Natural killer cell (primary cell): ENCODE measurements at regions not wholly inside any gene's neighbourhood (a gene's known extent, or its start where the extent isn't known, plus 50 kb on each side); places are given as distances from the start of the nearest gene placed in this dataset.
"Not testable (repeated sequence)": the region's sequence is repeated elsewhere in the genome, so short reads cannot be mapped to it uniquely, and the experiment has no call there.

Source experiments
- ATAC-seq, 3 donors: fragments of 150-1000 bp in 2 of 3; fragments of 200-7000 bp in 1 of 3; cut with Tn5 transposase; 1 replicate in 1 of 3; 2 replicates in 2 of 3; pipeline ENCODE4 v1.10.0; 2021; ENCODE audit warnings: mild to moderate bottlenecking in 2 of 3, moderate library complexity in 2 of 3
- DNase-seq, 2 donors: peaks; one replicate each; pipeline versions ENCODE4 v3.0.0 to v3.0.0-alpha.2; 2013 to 2021; ENCODE audit warnings: mixed read lengths in 1 of 2
- H3K27ac ChIP-seq: one replicate; pipeline ENCODE4 v1.5.1; 2013; ENCODE audit warnings: mild to moderate bottlenecking, low read length
- H3K27me3 ChIP-seq: one replicate; pipeline ENCODE4 v1.6.1; 2013; ENCODE audit warnings: low read length; ENCODE audit not compliant: control insufficient read depth, insufficient read depth
- H3K36me3 ChIP-seq: one replicate; pipeline ENCODE4 v1.6.1; 2013; ENCODE audit warnings: low read length; ENCODE audit not compliant: control insufficient read depth, insufficient read depth
- H3K4me1 ChIP-seq: one replicate; pipeline ENCODE4 v1.6.1; 2013; ENCODE audit warnings: low read length; ENCODE audit not compliant: control insufficient read depth, insufficient read depth
- H3K4me3 ChIP-seq: one replicate; pipeline ENCODE4 v1.5.1; 2013; ENCODE audit warnings: low read length
- H3K9me3 ChIP-seq: one replicate; pipeline ENCODE4 v1.6.1; 2013; ENCODE audit warnings: low read length; ENCODE audit not compliant: control insufficient read depth, insufficient read depth
- H3K27ac Mint-ChIP-seq, 2 donors: one replicate each; pipeline ENCODE4 v1.8.0; 2022; ENCODE audit warnings: mild to moderate bottlenecking in 2 of 2, mixed read lengths in 2 of 2, moderate library complexity in 1 of 2
- H3K27me3 Mint-ChIP-seq, 2 donors: one replicate each; pipeline ENCODE4 v1.8.0; 2022; ENCODE audit warnings: low read depth in 2 of 2, mixed read lengths in 2 of 2
- H3K36me3 Mint-ChIP-seq: one replicate; pipeline ENCODE4 v1.8.0; 2022; ENCODE audit warnings: mixed read lengths
- H3K4me1 Mint-ChIP-seq, 2 donors: one replicate each; pipeline ENCODE4 v1.8.0; 2022; ENCODE audit warnings: mixed read lengths in 2 of 2
- H3K4me3 Mint-ChIP-seq: one replicate; pipeline ENCODE4 v1.8.0; 2022; ENCODE audit warnings: mild to moderate bottlenecking, moderate library complexity, mixed read lengths
- H3K9me3 Mint-ChIP-seq, 2 donors: one replicate each; pipeline ENCODE4 v1.8.0; 2022; ENCODE audit warnings: mixed read lengths in 2 of 2
- WGBS: methylation state at CpG from one replicate; pipeline ENCODE4 v1.1.7; 2013; ENCODE audit warnings: missing lambda C conversion rate; ENCODE audit not compliant: insufficient coverage; 5-methylcytosine and 5-hydroxymethylcytosine counted together
- intact Hi-C: fragments of 100-400 bp; cut with micrococcal nuclease; formaldehyde crosslinking; loops from one replicate; pipeline ENCODE4 v1.14.2; 2022
- TF ChIP-seq, protein P1 (sequence below): fragments of 200-600 bp; IDR thresholded peaks from one replicate; pipeline ENCODE4 v1.8.0; 2022; ENCODE audit warnings: antibody characterized with exemption

GRCh38 chr2:187693923-187694322, 139.7 kb upstream of the TFPI start:
- no peak for ATAC-seq
- H3K4me3 ChIP-seq: no peak overlapping the region
- H3K4me1 Mint-ChIP-seq: no peaks in the 10 kb centered on the region
- H3K36me3 ChIP-seq: no peaks in the 10 kb centered on the region
- no peaks in the 10 kb centered on the region for H3K9me3 ChIP-seq
- DNase-seq: no peak
- no peak overlapping the region for H3K4me3 Mint-ChIP-seq
- WGBS: 93% methylated on average over 3 of the region's 3 CpGs
- H3K27ac ChIP-seq: no peak overlapping the region
- intact Hi-C loops: no loop called here
- H3K9me3 Mint-ChIP-seq: peaks cover 12 to 15% of the 10 kb centered on the region in 2 donors
- TF ChIP-seq, protein P1, sequence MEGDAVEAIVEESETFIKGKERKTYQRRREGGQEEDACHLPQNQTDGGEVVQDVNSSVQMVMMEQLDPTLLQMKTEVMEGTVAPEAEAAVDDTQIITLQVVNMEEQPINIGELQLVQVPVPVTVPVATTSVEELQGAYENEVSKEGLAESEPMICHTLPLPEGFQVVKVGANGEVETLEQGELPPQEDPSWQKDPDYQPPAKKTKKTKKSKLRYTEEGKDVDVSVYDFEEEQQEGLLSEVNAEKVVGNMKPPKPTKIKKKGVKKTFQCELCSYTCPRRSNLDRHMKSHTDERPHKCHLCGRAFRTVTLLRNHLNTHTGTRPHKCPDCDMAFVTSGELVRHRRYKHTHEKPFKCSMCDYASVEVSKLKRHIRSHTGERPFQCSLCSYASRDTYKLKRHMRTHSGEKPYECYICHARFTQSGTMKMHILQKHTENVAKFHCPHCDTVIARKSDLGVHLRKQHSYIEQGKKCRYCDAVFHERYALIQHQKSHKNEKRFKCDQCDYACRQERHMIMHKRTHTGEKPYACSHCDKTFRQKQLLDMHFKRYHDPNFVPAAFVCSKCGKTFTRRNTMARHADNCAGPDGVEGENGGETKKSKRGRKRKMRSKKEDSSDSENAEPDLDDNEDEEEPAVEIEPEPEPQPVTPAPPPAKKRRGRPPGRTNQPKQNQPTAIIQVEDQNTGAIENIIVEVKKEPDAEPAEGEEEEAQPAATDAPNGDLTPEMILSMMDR: no peak
- H3K36me3 Mint-ChIP-seq: no peaks in the 10 kb centered on the region
- H3K27ac Mint-ChIP-seq: no peak overlapping the region
- H3K27me3 ChIP-seq: no peaks in the 10 kb centered on the region
- H3K4me1 ChIP-seq: no peaks in the 10 kb centered on the region
- H3K27me3 Mint-ChIP-seq: no peaks in the 10 kb centered on the region

GRCh38 chr2:187696644-187697043, 142.4 kb upstream of the TFPI start:
- intact Hi-C loops, H3K27ac ChIP-seq, H3K4me1 Mint-ChIP-seq, H3K4me1 ChIP-seq, DNase-seq, H3K27me3 Mint-ChIP-seq, H3K36me3 Mint-ChIP-seq, H3K36me3 ChIP-seq, H3K27ac Mint-ChIP-seq, H3K9me3 Mint-ChIP-seq, H3K27me3 ChIP-seq, ATAC-seq, H3K4me3 ChIP-seq, H3K9me3 ChIP-seq, H3K4me3 Mint-ChIP-seq: not testable (repeated sequence)
- 92% methylated on average over 6 of the region's 7 CpGs for WGBS

- Mint-ChIP-seq H3K27ac (no peak overlapping the region), H3K27me3 (no peaks in the 10 kb centered on the region), H3K36me3 (no peaks in the 10 kb centered on the region), H3K9me3 (peaks cover 6 to 10% of the 10 kb centered on the region in 2 donors), H3K4me3 (no peak overlapping the region), H3K4me1 (no peaks in the 10 kb centered on the region)
- Histone ChIP-seq H3K4me1 (no peaks in the 10 kb centered on the region), H3K4me3 (no peak overlapping the region), H3K27me3 (no peaks in the 10 kb centered on the region), H3K9me3 (no peaks in the 10 kb centered on the region), H3K27ac (no peak overlapping the region), H3K36me3 (no peaks in the 10 kb centered on the region)
- DNase-seq: no peak
- no peak for ATAC-seq
- 66% methylated on average over 2 of the region's 2 CpGs for WGBS
- intact Hi-C loops: no loop called here
- TF ChIP-seq, protein P1: no peak
Observed at GRCh38 chr2:187698374-187699110, 144.3 kb upstream of the TFPI start.

GRCh38 chr2:187702157-187702556, 147.9 kb upstream of the TFPI start:
- WGBS: 71% methylated on average over 1 of the region's 1 CpG

More at GRCh38 chr2:187702157-187702556, 147.9 kb upstream of the TFPI start:
- H3K36me3 ChIP-seq: no peaks in the 10 kb centered on the region
- H3K9me3 ChIP-seq: no peaks in the 10 kb centered on the region
- no peaks in the 10 kb centered on the region for H3K36me3 Mint-ChIP-seq
- H3K9me3 Mint-ChIP-seq: peaks cover 6 to 15% of the 10 kb centered on the region in 2 donors
- no peaks in the 10 kb centered on the region for H3K27me3 Mint-ChIP-seq
- TF ChIP-seq, protein P1: no peak
- H3K27ac Mint-ChIP-seq: no peak overlapping the region
- no peak overlapping the region for H3K4me3 Mint-ChIP-seq
- H3K4me1 ChIP-seq: no peaks in the 10 kb centered on the region
- H3K27me3 ChIP-seq: no peaks in the 10 kb centered on the region
- intact Hi-C loops: no loop called here
- no peak overlapping the region for H3K4me3 ChIP-seq
- DNase-seq (no peak), ATAC-seq (no peak)
- no peaks in the 10 kb centered on the region for H3K4me1 Mint-ChIP-seq
- H3K27ac ChIP-seq: no peak overlapping the region
